HEK293 (cell line): ENCODE measurements at regions not wholly inside any gene's neighbourhood (a gene's known extent, or its start where the extent isn't known, plus 50 kb on each side); places are given as distances from the start of the nearest gene placed in this dataset.

Experiments
- CTCF ChIA-PET: fragments of 350-600 bp; formaldehyde crosslinking; extraction: SDS; loops from one replicate; lab custom pipeline; 2021; ENCODE audit warnings: antibody characterized with exemption; lab: Yijun Ruan, JAX
- POLR2A ChIA-PET: fragments of 300-600 bp; formaldehyde crosslinking; extraction: SDS; loops from one replicate; lab custom pipeline; 2020; ENCODE audit warnings: antibody characterized with exemption, inconsistent platforms; lab: Yijun Ruan, JAX
- H3K27ac ChIP-seq: fragments of 200-500 bp; sonication (Bioruptor generic); 2 replicates; pipeline ENCODE4 v1.5.1; 2014; ENCODE audit warnings: low read depth, low read length, control low read depth, inconsistent platforms; ENCODE audit errors: extremely low read depth
- H3K36me3 ChIP-seq, 2 experiments: fragments of 200-500 bp in 1 of 2; sonication (Bioruptor generic) in 1 of 2; 1 replicate in 1 of 2; 2 replicates in 1 of 2; pipeline ENCODE4 v1.5.1; 2014 to 2017; ENCODE audit warnings: inconsistent platforms in 2 of 2, low read length in 2 of 2; ENCODE audit not compliant: control insufficient read depth in 2 of 2, insufficient read depth in 1 of 2
- H3K4me1 ChIP-seq: fragments of 200-500 bp; sonication (Bioruptor generic); 2 replicates; pipeline ENCODE4 v1.5.1; 2014; ENCODE audit warnings: mild to moderate bottlenecking, low read length, inconsistent platforms; ENCODE audit not compliant: control insufficient read depth, insufficient read depth
- H3K4me3 ChIP-seq: 2 replicates; pipeline ENCODE4 v1.5.1; 2011; ENCODE audit warnings: low read depth, mild to moderate bottlenecking, control low read depth, low read length, moderate library complexity
- H3K9me3 ChIP-seq: fragments of 200-500 bp; sonication (Bioruptor generic); 2 replicates; pipeline ENCODE4 v1.5.1; 2014; ENCODE audit warnings: low read depth, low read length, inconsistent platforms; ENCODE audit not compliant: control insufficient read depth, insufficient read depth
- GLIS1 ChIP-seq: fragments of 450-650 bp; formaldehyde crosslinking; IDR thresholded peaks from 2 replicates; pipeline ENCODE4 v1.5.1; 2016; ENCODE audit warnings: missing biosample characterization, missing genetic modification characterization
- HIC1 ChIP-seq: fragments of 450-650 bp; formaldehyde crosslinking; IDR thresholded peaks from 2 replicates; pipeline ENCODE4 v1.5.1; 2016; ENCODE audit warnings: missing biosample characterization, missing genetic modification characterization
- OSR2 ChIP-seq: fragments of 450-650 bp; formaldehyde crosslinking; IDR thresholded peaks from 2 replicates; pipeline ENCODE4 v1.5.1; 2016; ENCODE audit warnings: missing biosample characterization, missing genetic modification characterization
- REST ChIP-seq: fragments of 450-650 bp; formaldehyde crosslinking; IDR thresholded peaks from 2 replicates; pipeline ENCODE4 v1.5.1; 2016; ENCODE audit warnings: missing biosample characterization, missing genetic modification characterization
- ZBTB8A ChIP-seq: fragments of 450-650 bp; formaldehyde crosslinking; IDR thresholded peaks from 2 replicates; pipeline ENCODE4 v1.5.1; 2016; ENCODE audit warnings: missing biosample characterization, missing genetic modification characterization
- ZNF155 ChIP-seq: fragments of 450-650 bp; formaldehyde crosslinking; IDR thresholded peaks from 2 replicates; pipeline ENCODE4 v1.5.1; 2016; ENCODE audit warnings: missing biosample characterization, missing genetic modification characterization
- ZNF174 ChIP-seq: fragments of 450-650 bp; formaldehyde crosslinking; IDR thresholded peaks from 2 replicates; pipeline ENCODE4 v1.5.0; 2017; ENCODE audit warnings: missing biosample characterization, mild to moderate bottlenecking, missing genetic modification characterization
- ZNF341 ChIP-seq: fragments of 450-650 bp; formaldehyde crosslinking; IDR thresholded peaks from 2 replicates; pipeline ENCODE4; 2016; ENCODE audit warnings: low read depth, missing biosample characterization, missing genetic modification characterization
- ZNF366 ChIP-seq: fragments of 450-650 bp; formaldehyde crosslinking; conservative IDR thresholded peaks from 2 replicates; pipeline ENCODE4 v1.5.1; 2016; ENCODE audit warnings: missing biosample characterization, missing genetic modification characterization
- ZNF433 ChIP-seq: fragments of 450-650 bp; formaldehyde crosslinking; IDR thresholded peaks from 2 replicates; pipeline ENCODE4 v1.5.1; 2016; ENCODE audit warnings: missing biosample characterization, missing genetic modification characterization, low read depth
- ZNF449 ChIP-seq: fragments of 450-650 bp; formaldehyde crosslinking; IDR thresholded peaks from 2 replicates; pipeline ENCODE4 v1.5.1; 2017; ENCODE audit warnings: missing biosample characterization, mild to moderate bottlenecking, missing genetic modification characterization, moderate library complexity
- ZNF501 ChIP-seq: fragments of 450-650 bp; formaldehyde crosslinking; IDR thresholded peaks from 2 replicates; pipeline ENCODE4 v1.5.1; 2016; ENCODE audit warnings: missing biosample characterization, missing genetic modification characterization
- ZNF529 ChIP-seq: fragments of 450-650 bp; formaldehyde crosslinking; IDR thresholded peaks from 2 replicates; pipeline ENCODE4 v1.5.1; 2017; ENCODE audit warnings: missing genetic modification characterization, missing biosample characterization; ENCODE audit not compliant: insufficient replicate concordance
- ZNF600 ChIP-seq: fragments of 450-650 bp; formaldehyde crosslinking; IDR thresholded peaks from 2 replicates; pipeline ENCODE4 v1.5.1; 2016; ENCODE audit warnings: missing biosample characterization, missing genetic modification characterization
- ZNF623 ChIP-seq: fragments of 450-650 bp; formaldehyde crosslinking; IDR thresholded peaks from 2 replicates; pipeline ENCODE4 v1.5.1; 2016; ENCODE audit warnings: missing biosample characterization, missing genetic modification characterization
- ZNF704 ChIP-seq: fragments of 450-650 bp; formaldehyde crosslinking; IDR thresholded peaks from 2 replicates; pipeline ENCODE4 v1.5.1; 2016; ENCODE audit warnings: missing biosample characterization, missing genetic modification characterization
- ZNF776 ChIP-seq: fragments of 450-650 bp; formaldehyde crosslinking; IDR thresholded peaks from 2 replicates; pipeline ENCODE4 v1.5.0; 2017; ENCODE audit warnings: missing biosample characterization, missing genetic modification characterization, borderline replicate concordance

GRCh38 chr13:76024151-76024550, 388.0 kb downstream of the LMO7 start (continued):
- TF ChIP-seq OSR2 (tag by site-specific recombination) = no peak

- H3K4me1 ChIP-seq = no peaks in the 10 kb centered on the region
- no peak overlapping the region for H3K4me3 ChIP-seq
- ChIA-PET CTCF (interaction anchor here (1.8 kb wide), 1 partner anchor 148 kb away, joined by 8 read pairs; no protein-coding TSS in a partner anchor), POLR2A (no interaction called here)
- H3K27ac ChIP-seq = no peak overlapping the region
- TF ChIP-seq ZNF623 (tag by site-specific recombination) (no peak), ZNF366 (tag by site-specific recombination) (no peak), ZBTB8A (no peak), HIC1 (tag by site-specific recombination) (no peak), ZNF704 (tag by site-specific recombination) (no peak), ZNF155 (tag by site-specific recombination) (no peak), ZNF341 (no peak), REST (tag by site-specific recombination) (no peak), ZNF501 (tag by site-specific recombination) (no peak), ZNF529 (tag by site-specific recombination) (no peak), GLIS1 (no peak), ZNF600 (no peak), ZNF776 (no peak), ZNF433 (tag by site-specific recombination) (no peak), ZNF174 (no peak), ZNF449 (tag by site-specific recombination) (no peak)
- H3K36me3 ChIP-seq = no peaks in the 10 kb centered on the region
- H3K9me3 ChIP-seq = no peaks in the 10 kb centered on the region
Measured at GRCh38 chr13:76023652-76024051, 387.5 kb downstream of the LMO7 start.
